ENCODE measurements at regions not wholly inside any gene's neighbourhood (a gene's known extent, or its start where the extent isn't known, plus 50 kb on each side); places are given as distances from the start of the nearest gene placed in this dataset.

DNA sequence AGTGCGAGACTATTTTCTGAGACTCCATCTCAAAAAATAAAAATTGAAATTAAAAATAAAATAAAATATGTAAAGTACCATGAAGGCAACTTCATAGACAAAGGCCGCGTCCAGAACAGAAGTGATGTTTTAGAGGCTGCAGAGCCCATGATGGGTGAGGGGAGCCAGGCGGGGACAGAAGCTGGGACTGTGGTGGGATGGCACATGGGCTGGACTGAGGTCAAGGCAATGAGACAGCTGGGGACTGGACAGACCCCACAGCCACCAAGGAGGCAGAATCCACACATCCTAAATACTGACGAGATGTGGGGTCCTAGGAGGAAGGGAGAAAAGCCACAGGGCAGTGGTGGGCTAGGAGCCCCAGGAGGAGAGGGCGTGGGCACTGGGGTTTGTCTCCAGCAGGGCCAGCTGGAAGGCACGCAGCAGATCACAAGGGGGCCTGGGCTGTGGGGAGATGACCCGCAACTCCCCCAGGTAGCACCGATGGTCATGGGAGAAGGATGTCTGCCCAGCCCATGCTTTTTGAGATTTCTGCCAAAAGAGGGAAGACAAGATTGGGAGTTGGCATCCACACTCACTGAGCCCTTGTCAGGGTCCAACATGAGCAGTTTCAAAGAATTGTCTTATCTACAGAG is 74.3 kb downstream of the KCNF1 start:
- Histone ChIP-seq H3K79me2 (ENCODE audit: control insufficient read depth, insufficient read depth, low read length) (no peaks in the 10 kb centered on the region), H4K20me1 (replicated peaks; ENCODE audit: control insufficient read depth, extremely low read depth, insufficient read depth, low read length) (no peaks in the 10 kb centered on the region), H2AFZ (ENCODE audit: low read depth, low read length) (no peak overlapping the region), H3K27ac (ENCODE audit: insufficient read depth, low read depth, low read length) (no peak overlapping the region), H3K9me1 (replicated peaks; ENCODE audit: control insufficient read depth, extremely low read depth, insufficient read depth, low read length) (no peaks in the 10 kb centered on the region), H3K4me2 (ENCODE audit: insufficient read depth, low read length) (no peak overlapping the region), H3K36me3 (ENCODE audit: control insufficient read depth in 2 of 2, extremely low read depth in 1 of 2, insufficient read depth in 2 of 2, low read length in 2 of 2) (no peaks in the 10 kb centered on the region), H3K27me3 (ENCODE audit: control insufficient read depth in 2 of 2, insufficient read depth in 2 of 2, low read length in 2 of 2) (peaks cover 0 to 3% of the 10 kb centered on the region in 2 experiments), H3K9me3 (replicated peaks; ENCODE audit: control insufficient read depth, insufficient read depth, low read length) (no peaks in the 10 kb centered on the region), H3K4me3 (replicated peaks in 1 of 3; ENCODE audit: insufficient read depth in 1 of 3, low read depth in 1 of 3, low read length in 3 of 3) (no peak overlapping the region), H3K9ac (replicated peaks; ENCODE audit: extremely low read depth, insufficient read depth, low read length) (no peak overlapping the region), H3K4me1 (ENCODE audit: control insufficient read depth, extremely low read depth, insufficient read depth, low read length) (no peaks in the 10 kb centered on the region)
- TF ChIP-seq JUN (IDR thresholded peaks at IDR 0.05; ENCODE audit: borderline replicate concordance, insufficient read depth, insufficient read length, low read depth), result no peak
- FAIRE-seq, result no peak
- no TSS peak for BruUV-seq (replicated peaks)
- dilution Hi-C loops (cut with MboI; ENCODE audit: extremely low pct_ligation_motif_present, low sequenced_read_pairs) (no loop called here), intact Hi-C loops (cut with micrococcal nuclease) (no loop called here)
- CTCF ChIA-PET, result interaction anchor here (1.4 kb wide), 1 partner anchor 16 kb away, joined by 4 read pairs; no protein-coding TSS in a partner anchor
- DNase-seq (ENCODE audit: low read depth, low spot score), result no peak
- POLR2A ChIA-PET, result no interaction called here

DNA sequence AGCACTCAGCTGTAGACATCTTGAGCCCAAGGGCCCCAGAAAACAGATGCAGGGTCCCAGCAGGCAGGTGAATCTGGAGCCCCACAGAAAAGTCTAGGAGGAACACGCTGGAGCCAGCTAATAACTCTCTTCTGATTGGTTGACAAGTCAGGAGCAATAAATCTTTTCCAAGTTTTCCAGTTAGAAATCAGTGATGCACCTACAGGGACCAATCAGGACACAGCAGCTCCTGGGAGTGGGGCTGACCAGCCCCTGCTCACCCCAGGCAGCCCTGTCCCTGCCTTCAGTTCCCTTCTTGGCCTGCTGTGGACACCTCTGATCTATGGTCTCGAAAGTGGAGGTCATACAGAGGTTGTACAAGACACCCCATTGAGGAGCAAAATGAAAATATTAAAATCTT is 75.7 kb downstream of the KCNF1 start:
- intact Hi-C loops (cut with micrococcal nuclease) (no loop called here), dilution Hi-C loops (cut with MboI; ENCODE audit: extremely low pct_ligation_motif_present, low sequenced_read_pairs) (no loop called here)
- Histone ChIP-seq H3K4me1 (ENCODE audit: control insufficient read depth, extremely low read depth, insufficient read depth, low read length) (no peaks in the 10 kb centered on the region), H3K9me3 (replicated peaks; ENCODE audit: control insufficient read depth, insufficient read depth, low read length) (no peaks in the 10 kb centered on the region), H3K27ac (ENCODE audit: insufficient read depth, low read depth, low read length) (no peak overlapping the region), H2AFZ (ENCODE audit: low read depth, low read length) (no peak overlapping the region), H3K9ac (replicated peaks; ENCODE audit: extremely low read depth, insufficient read depth, low read length) (no peak overlapping the region), H3K9me1 (replicated peaks; ENCODE audit: control insufficient read depth, extremely low read depth, insufficient read depth, low read length) (no peaks in the 10 kb centered on the region), H3K79me2 (ENCODE audit: control insufficient read depth, insufficient read depth, low read length) (no peaks in the 10 kb centered on the region), H3K36me3 (ENCODE audit: control insufficient read depth in 2 of 2, extremely low read depth in 1 of 2, insufficient read depth in 2 of 2, low read length in 2 of 2) (no peaks in the 10 kb centered on the region), H3K4me3 (replicated peaks in 1 of 3; ENCODE audit: insufficient read depth in 1 of 3, low read depth in 1 of 3, low read length in 3 of 3) (no peak overlapping the region), H3K27me3 (ENCODE audit: control insufficient read depth in 2 of 2, insufficient read depth in 2 of 2, low read length in 2 of 2) (peaks cover 2 to 3% of the 10 kb centered on the region in 2 experiments), H4K20me1 (replicated peaks; ENCODE audit: control insufficient read depth, extremely low read depth, insufficient read depth, low read length) (no peaks in the 10 kb centered on the region), H3K4me2 (ENCODE audit: insufficient read depth, low read length) (no peak overlapping the region)
- FAIRE-seq (no peak), DNase-seq (ENCODE audit: low read depth, low spot score) (no peak)
- CTCF ChIA-PET, result interaction anchor here (1.4 kb wide), 1 partner anchor 15 kb away, joined by 4 read pairs; no protein-coding TSS in a partner anchor
- BruUV-seq (replicated peaks), result no TSS peak
- no peak for TF ChIP-seq EZH2 (IDR thresholded peaks at IDR 0.05; ENCODE audit: borderline replicate concordance, low read depth, low read length, severe bottlenecking)
- TF ChIP-seq MYC (IDR thresholded peaks at IDR 0.05; ENCODE audit: low read depth, low read length), result no peak
- TF ChIP-seq POLR2AphosphoS5 (IDR thresholded peaks at IDR 0.05; ENCODE audit: insufficient read depth, low read depth, low read length), result no peak
- TF ChIP-seq FOS (IDR thresholded peaks at IDR 0.05; ENCODE audit: borderline replicate concordance, insufficient read depth, low read length), result no peak
- no peak for TF ChIP-seq JUN (IDR thresholded peaks at IDR 0.05; ENCODE audit: borderline replicate concordance, insufficient read depth, insufficient read length, low read depth)
- TF ChIP-seq, protein P1, sequence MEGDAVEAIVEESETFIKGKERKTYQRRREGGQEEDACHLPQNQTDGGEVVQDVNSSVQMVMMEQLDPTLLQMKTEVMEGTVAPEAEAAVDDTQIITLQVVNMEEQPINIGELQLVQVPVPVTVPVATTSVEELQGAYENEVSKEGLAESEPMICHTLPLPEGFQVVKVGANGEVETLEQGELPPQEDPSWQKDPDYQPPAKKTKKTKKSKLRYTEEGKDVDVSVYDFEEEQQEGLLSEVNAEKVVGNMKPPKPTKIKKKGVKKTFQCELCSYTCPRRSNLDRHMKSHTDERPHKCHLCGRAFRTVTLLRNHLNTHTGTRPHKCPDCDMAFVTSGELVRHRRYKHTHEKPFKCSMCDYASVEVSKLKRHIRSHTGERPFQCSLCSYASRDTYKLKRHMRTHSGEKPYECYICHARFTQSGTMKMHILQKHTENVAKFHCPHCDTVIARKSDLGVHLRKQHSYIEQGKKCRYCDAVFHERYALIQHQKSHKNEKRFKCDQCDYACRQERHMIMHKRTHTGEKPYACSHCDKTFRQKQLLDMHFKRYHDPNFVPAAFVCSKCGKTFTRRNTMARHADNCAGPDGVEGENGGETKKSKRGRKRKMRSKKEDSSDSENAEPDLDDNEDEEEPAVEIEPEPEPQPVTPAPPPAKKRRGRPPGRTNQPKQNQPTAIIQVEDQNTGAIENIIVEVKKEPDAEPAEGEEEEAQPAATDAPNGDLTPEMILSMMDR (IDR thresholded peaks at IDR 0.05; ENCODE audit: extremely low read depth in 1 of 2, insufficient read depth in 1 of 2, low read depth in 1 of 2, low read length in 2 of 2), result no peak
- no peak for TF ChIP-seq POLR2A (IDR thresholded peaks at IDR 0.05; ENCODE audit: low read depth, low read length)
- TF ChIP-seq GATA2 (IDR thresholded peaks at IDR 0.05; ENCODE audit: insufficient read depth, insufficient read length, low read depth, low read length), result no peak
- TF ChIP-seq, protein P2, sequence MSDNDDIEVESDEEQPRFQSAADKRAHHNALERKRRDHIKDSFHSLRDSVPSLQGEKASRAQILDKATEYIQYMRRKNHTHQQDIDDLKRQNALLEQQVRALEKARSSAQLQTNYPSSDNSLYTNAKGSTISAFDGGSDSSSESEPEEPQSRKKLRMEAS (IDR thresholded peaks at IDR 0.05; ENCODE audit: insufficient read depth, insufficient read length), result no peak
- POLR2A ChIA-PET, result no interaction called here
